ENCODE measurements at regions not wholly inside any gene's neighbourhood (a gene's known extent, or its start where the extent isn't known, plus 50 kb on each side); places are given as distances from the start of the nearest gene placed in this dataset.

DNA sequence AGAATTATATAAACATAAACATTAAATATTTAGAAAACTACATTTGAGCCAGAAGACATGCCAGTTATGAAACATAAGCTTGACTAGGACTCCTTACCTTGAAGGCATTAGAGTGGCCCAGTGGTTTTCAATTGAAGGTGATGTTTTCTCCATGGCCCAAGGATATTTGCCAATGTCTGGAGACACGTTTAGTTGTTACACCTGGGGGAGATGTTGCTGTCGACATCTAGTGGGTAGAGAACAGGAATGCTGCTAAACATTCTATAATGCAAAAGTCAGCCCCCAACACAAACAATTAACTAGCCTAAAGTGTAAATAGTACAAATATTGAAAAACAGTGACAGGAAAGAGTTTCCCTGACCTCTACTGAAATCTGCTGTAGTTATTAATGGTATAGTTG is 200.9 kb upstream of the HS3ST5 start:
- Histone ChIP-seq H3K27ac (ENCODE audit: low read depth, low read length) (no peak overlapping the region), H3K79me1 (ENCODE audit: low read depth, low read length) (no peaks in the 10 kb centered on the region), H3K27me3 (replicated peaks in 1 of 4; ENCODE audit: control insufficient read depth in 3 of 4, extremely low read depth in 1 of 4, insufficient read depth in 3 of 4, low read length in 3 of 4) (no peaks in the 10 kb centered on the region), H3K23ac (ENCODE audit: insufficient read length) (no peak overlapping the region), H3K23me2 (ENCODE audit: low read depth, low read length) (no peaks in the 10 kb centered on the region), H4K5ac (ENCODE audit: insufficient read length, low read depth, low read length) (no peak overlapping the region), H2BK15ac (ENCODE audit: low read length) (no peak overlapping the region), H3K9me3 (ENCODE audit: insufficient read depth in 2 of 2, low read depth in 1 of 2, low read length in 1 of 2) (no peaks in the 10 kb centered on the region; a peak in 1 of 4 replicates), H3K4me3 (ENCODE audit: extremely low read depth in 1 of 4, insufficient read depth in 2 of 4, low read depth in 3 of 4, low read length in 4 of 4) (no peak overlapping the region), H2BK120ac (replicated peaks; ENCODE audit: low read depth, low read length) (no peak overlapping the region), H4K91ac (replicated peaks; ENCODE audit: insufficient read length, low read length) (no peak overlapping the region), H2BK5ac (ENCODE audit: low read depth, low read length) (no peak overlapping the region), H2BK12ac (ENCODE audit: low read depth, low read length) (no peak overlapping the region), H3K4me1 (replicated peaks in 1 of 4; ENCODE audit: control insufficient read depth in 3 of 4, insufficient read depth in 4 of 4, low read length in 3 of 4) (no peaks in the 10 kb centered on the region), H4K20me1 (replicated peaks in 1 of 2; ENCODE audit: control insufficient read depth in 1 of 2, insufficient read depth in 2 of 2, low read length in 2 of 2) (no peaks in the 10 kb centered on the region), H3K9ac (replicated peaks in 1 of 4; ENCODE audit: extremely low read depth in 1 of 4, low read depth in 3 of 4, low read length in 3 of 4) (no peak overlapping the region), H3K79me2 (ENCODE audit: control insufficient read depth in 1 of 2, insufficient read depth in 2 of 2, low read length in 2 of 2) (no peaks in the 10 kb centered on the region), H3K4me2 (ENCODE audit: insufficient read depth in 1 of 2, low read depth in 2 of 2, low read length in 2 of 2) (no peak overlapping the region), H3K4ac (replicated peaks; ENCODE audit: insufficient read length, low read depth, low read length) (no peak overlapping the region), H3K56ac (replicated peaks; ENCODE audit: insufficient read length, low read depth, low read length) (no peak overlapping the region), H3K36me3 (ENCODE audit: control insufficient read depth in 2 of 4, insufficient read depth in 4 of 4, low read length in 3 of 4) (no peaks in the 10 kb centered on the region), H3K14ac (ENCODE audit: insufficient read length) (no peak overlapping the region), H4K8ac (ENCODE audit: extremely low read depth, insufficient read depth, low read length) (no peak overlapping the region), H3K18ac (ENCODE audit: extremely low read depth, low read length) (no peak overlapping the region), H2AK5ac (ENCODE audit: low read depth, low read length) (no peak overlapping the region), H2AFZ (ENCODE audit: low read length) (no peak overlapping the region), H2BK20ac (ENCODE audit: low read length) (no peak overlapping the region)
- CTCF ChIA-PET (ENCODE audit: partially characterized antibody), result interaction anchor here (0.7 kb wide), 1 partner anchor 18 kb away, joined by 3 read pairs; no protein-coding TSS in a partner anchor
- POLR2A ChIA-PET (ENCODE audit: partially characterized antibody), result no interaction called here
- TF ChIP-seq KDM5A (IDR thresholded peaks at IDR 0.05; ENCODE audit: low read length) (no peak), TAF7 (optimal IDR thresholded peaks at IDR 0.05; ENCODE audit: borderline replicate concordance, low read depth, low read length) (no peak), GABPA (IDR thresholded peaks at IDR 0.05; ENCODE audit: borderline replicate concordance, insufficient read depth, low read length) (no peak), POLR2AphosphoS5 (IDR thresholded peaks at IDR 0.05; ENCODE audit: low read depth, low read length) (no peak), RAD21 (IDR thresholded peaks at IDR 0.05 in 1 of 2, conservative IDR thresholded peaks at IDR 0.05 in 1 of 2; ENCODE audit: low read depth in 2 of 2, low read length in 2 of 2) (peak; percentile 36 to 51; a peak in 3 of 4 replicates), NRF1 (IDR thresholded peaks at IDR 0.05; ENCODE audit: low read depth, low read length) (no peak), BCL11A (IDR thresholded peaks at IDR 0.05; ENCODE audit: low read depth in 2 of 2, low read length in 2 of 2) (no peak)
- TF ChIP-seq, protein P1, sequence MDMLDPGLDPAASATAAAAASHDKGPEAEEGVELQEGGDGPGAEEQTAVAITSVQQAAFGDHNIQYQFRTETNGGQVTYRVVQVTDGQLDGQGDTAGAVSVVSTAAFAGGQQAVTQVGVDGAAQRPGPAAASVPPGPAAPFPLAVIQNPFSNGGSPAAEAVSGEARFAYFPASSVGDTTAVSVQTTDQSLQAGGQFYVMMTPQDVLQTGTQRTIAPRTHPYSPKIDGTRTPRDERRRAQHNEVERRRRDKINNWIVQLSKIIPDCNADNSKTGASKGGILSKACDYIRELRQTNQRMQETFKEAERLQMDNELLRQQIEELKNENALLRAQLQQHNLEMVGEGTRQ (IDR thresholded peaks at IDR 0.05; ENCODE audit: low read length), result no peak
- TF ChIP-seq, protein P2, sequence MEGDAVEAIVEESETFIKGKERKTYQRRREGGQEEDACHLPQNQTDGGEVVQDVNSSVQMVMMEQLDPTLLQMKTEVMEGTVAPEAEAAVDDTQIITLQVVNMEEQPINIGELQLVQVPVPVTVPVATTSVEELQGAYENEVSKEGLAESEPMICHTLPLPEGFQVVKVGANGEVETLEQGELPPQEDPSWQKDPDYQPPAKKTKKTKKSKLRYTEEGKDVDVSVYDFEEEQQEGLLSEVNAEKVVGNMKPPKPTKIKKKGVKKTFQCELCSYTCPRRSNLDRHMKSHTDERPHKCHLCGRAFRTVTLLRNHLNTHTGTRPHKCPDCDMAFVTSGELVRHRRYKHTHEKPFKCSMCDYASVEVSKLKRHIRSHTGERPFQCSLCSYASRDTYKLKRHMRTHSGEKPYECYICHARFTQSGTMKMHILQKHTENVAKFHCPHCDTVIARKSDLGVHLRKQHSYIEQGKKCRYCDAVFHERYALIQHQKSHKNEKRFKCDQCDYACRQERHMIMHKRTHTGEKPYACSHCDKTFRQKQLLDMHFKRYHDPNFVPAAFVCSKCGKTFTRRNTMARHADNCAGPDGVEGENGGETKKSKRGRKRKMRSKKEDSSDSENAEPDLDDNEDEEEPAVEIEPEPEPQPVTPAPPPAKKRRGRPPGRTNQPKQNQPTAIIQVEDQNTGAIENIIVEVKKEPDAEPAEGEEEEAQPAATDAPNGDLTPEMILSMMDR (IDR thresholded peaks at IDR 0.05; ENCODE audit: control extremely low read depth in 1 of 3, insufficient read depth in 1 of 3, low read depth in 1 of 3, low read length in 3 of 3), result peak in 2 of 3 experiments; percentile 20 to 33; a peak in 2 of 4 replicates
- FAIRE-seq (peak; percentile 66), DNase-seq (ENCODE audit: low read depth in 1 of 2, low spot score in 2 of 2) (no peak)
- 56% methylated on average over 2 of the region's 2 CpGs; no CpG with 5 or more reads in 1 of the 2 experiments for WGBS, 2 experiments (ENCODE audit: extremely low coverage in 1 of 2, insufficient coverage in 1 of 2, insufficient read length in 1 of 2, insufficient replicate concordance in 2 of 2, low coverage in 1 of 2, low lambda C conversion rate in 2 of 2, missing lambda C conversion rate in 1 of 2)
